ENCODE measurements at regions not wholly inside any gene's neighbourhood (a gene's known extent, or its start where the extent isn't known, plus 50 kb on each side); places are given as distances from the start of the nearest gene placed in this dataset.

DNA sequence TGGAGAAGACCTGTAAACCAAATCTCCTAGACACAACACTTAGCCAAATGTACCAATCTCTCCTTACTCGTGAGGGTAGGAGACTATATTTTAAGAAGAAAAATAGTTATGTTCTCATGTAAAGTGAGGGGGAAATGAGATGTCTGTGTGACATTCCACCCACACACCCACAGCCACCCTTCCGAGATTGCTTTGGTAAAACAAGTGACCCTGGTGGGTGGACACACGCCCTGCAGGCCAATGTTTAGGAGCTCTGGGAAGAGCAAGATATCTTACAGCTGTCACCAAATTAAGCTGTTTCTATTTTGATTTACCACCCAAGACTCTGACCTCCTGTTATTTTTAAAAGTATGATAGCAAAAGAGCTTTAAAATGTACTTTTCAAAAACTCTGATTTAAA, 147.2 kb upstream of the PFKP start:
- TF ChIP-seq POLR2AphosphoS5 (IDR thresholded peaks at IDR 0.05; ENCODE audit: low read depth, low read length) = no peak
- TF ChIP-seq POLR2A (IDR thresholded peaks at IDR 0.05; ENCODE audit: low read depth, low read length) = no peak
- no peak for TF ChIP-seq TAF1 (IDR thresholded peaks at IDR 0.05; ENCODE audit: borderline replicate concordance, low read depth, low read length)

All from GM12892 (cell line).